GM19043 (cell line): ENCODE measurements at regions not wholly inside any gene's neighbourhood (a gene's known extent, or its start where the extent isn't known, plus 50 kb on each side); places are given as distances from the start of the nearest gene placed in this dataset.

Experiments
- ATAC-seq: cut with Tn5 transposase; IDR thresholded peaks from one replicate; pipeline ENCODE4 v1.9.1; 2021; ENCODE audit warnings: low read depth; ENCODE audit not compliant: unreplicated experiment

- no peak for ATAC-seq
These were observed 76.0 kb upstream of the ZNF648 start for GRCh38 chr1:182137546-182137945.

GRCh38 chr1:182135946-182136345 lies 74.4 kb upstream of the ZNF648 start:
- ATAC-seq, result no peak

GRCh38 chr1:182134257-182134656 lies 72.7 kb upstream of the ZNF648 start:
- ATAC-seq, result no peak

GRCh38 chr1:182133181-182133580 lies 71.7 kb upstream of the ZNF648 start:
- ATAC-seq, result no peak

GRCh38 chr1:182129398-182129797 lies 67.9 kb upstream of the ZNF648 start:
- no peak for ATAC-seq

- no peak for ATAC-seq
These were observed 67.0 kb upstream of the ZNF648 start for GRCh38 chr1:182128502-182128901.

- ATAC-seq, result no peak
These were observed 66.1 kb upstream of the ZNF648 start for GRCh38 chr1:182127656-182128055.

GRCh38 chr1:182126272-182126800 lies 64.8 kb upstream of the ZNF648 start:
- ATAC-seq, result no peak

- no peak for ATAC-seq
These were observed 61.4 kb upstream of the ZNF648 start for GRCh38 chr1:182122913-182123260.

- no peak for ATAC-seq
These were observed 60.9 kb upstream of the ZNF648 start for GRCh38 chr1:182122256-182122912.

- ATAC-seq, result no peak
These were observed 60.3 kb upstream of the ZNF648 start for GRCh38 chr1:182121787-182122186.

- ATAC-seq, result no peak
These were observed 59.1 kb upstream of the ZNF648 start for GRCh38 chr1:182120411-182121258.

GRCh38 chr1:182119631-182120030 lies 58.1 kb upstream of the ZNF648 start:
- ATAC-seq, result no peak

GRCh38 chr1:182118851-182119250 lies 57.3 kb upstream of the ZNF648 start:
- no peak for ATAC-seq

GRCh38 chr1:182114627-182115023 lies 53.1 kb upstream of the ZNF648 start:
- no peak for ATAC-seq

- no peak for ATAC-seq
These were observed 52.5 kb upstream of the ZNF648 start for GRCh38 chr1:182113879-182114626.

GRCh38 chr1:182111496-182111895 lies 50.0 kb upstream of the ZNF648 start:
- ATAC-seq, result no peak
